GM12865 (cell line): ENCODE measurements at regions not wholly inside any gene's neighbourhood (a gene's known extent, or its start where the extent isn't known, plus 50 kb on each side); places are given as distances from the start of the nearest gene placed in this dataset.

Experiments
- DNase-seq: peaks from one replicate; pipeline ENCODE4 v3.0.0; 2010; ENCODE audit warnings: low read depth
- H3K4me3 ChIP-seq: 2 replicates; pipeline ENCODE4 v1.5.1; 2011; ENCODE audit warnings: mild to moderate bottlenecking, low read depth, low read length, control low read depth
- TF ChIP-seq, protein P1 (sequence below): IDR thresholded peaks from 2 replicates; pipeline ENCODE4 v1.5.1; 2011; ENCODE audit warnings: low read length, control low read depth, low read depth, inconsistent platforms; ENCODE audit not compliant: insufficient read depth; ENCODE audit errors: missing control alignments

DNA sequence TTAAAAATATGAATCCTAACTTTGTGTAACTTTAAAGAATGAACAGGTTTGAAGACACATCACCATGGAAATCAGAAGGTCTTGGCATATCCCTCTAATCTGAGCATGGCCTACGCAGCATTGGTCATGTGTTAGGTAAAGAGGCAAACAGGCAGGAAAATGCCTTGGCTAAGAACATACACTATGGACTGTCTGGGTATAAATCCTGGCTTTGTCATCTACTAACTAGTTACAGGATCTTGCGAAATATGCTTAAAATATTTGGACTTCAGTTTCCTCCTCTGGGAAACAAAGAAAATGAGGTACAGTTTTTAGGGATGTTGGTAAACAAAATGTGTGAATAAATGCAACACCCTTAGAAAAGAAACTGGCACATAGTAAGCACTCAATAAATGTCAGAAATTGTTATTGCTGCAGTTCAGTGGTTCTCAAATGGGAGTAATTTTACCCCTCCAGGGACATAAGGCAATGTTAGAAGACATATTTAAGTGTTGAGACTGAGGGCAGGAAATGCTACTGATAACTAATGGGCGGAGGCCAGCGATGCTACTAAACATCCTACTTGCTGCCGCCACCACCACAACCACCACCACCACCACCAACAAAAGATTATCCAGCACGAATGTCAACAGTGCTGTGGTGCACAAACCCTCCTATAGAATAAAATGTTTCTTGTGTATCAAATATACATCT lies 770.8 kb upstream of the SOX9 start:
- TF ChIP-seq, protein P1, sequence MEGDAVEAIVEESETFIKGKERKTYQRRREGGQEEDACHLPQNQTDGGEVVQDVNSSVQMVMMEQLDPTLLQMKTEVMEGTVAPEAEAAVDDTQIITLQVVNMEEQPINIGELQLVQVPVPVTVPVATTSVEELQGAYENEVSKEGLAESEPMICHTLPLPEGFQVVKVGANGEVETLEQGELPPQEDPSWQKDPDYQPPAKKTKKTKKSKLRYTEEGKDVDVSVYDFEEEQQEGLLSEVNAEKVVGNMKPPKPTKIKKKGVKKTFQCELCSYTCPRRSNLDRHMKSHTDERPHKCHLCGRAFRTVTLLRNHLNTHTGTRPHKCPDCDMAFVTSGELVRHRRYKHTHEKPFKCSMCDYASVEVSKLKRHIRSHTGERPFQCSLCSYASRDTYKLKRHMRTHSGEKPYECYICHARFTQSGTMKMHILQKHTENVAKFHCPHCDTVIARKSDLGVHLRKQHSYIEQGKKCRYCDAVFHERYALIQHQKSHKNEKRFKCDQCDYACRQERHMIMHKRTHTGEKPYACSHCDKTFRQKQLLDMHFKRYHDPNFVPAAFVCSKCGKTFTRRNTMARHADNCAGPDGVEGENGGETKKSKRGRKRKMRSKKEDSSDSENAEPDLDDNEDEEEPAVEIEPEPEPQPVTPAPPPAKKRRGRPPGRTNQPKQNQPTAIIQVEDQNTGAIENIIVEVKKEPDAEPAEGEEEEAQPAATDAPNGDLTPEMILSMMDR = no peak
- no peak overlapping the region for H3K4me3 ChIP-seq
- DNase-seq = no peak

DNA sequence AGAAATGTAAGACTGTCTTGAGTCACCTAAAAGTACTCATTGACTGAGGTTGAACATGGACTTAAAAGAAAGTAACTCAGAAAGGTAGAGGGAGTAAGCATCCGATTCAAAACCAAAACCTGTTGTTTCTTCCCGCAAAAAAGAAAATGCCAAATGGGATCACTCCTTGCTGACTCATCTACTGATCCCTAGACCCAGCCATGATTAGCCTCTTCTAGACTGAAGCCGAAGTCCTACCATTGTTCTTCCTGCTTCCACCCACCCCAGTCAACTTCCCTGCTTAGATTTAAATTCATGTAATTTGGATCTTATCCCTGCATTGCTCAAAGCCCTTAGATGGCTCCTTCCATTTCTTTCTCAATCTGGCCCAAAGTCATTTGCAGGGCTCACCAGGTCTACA lies 760.5 kb upstream of the SOX9 start:
- H3K4me3 ChIP-seq = no peak overlapping the region
- DNase-seq = no peak

DNA sequence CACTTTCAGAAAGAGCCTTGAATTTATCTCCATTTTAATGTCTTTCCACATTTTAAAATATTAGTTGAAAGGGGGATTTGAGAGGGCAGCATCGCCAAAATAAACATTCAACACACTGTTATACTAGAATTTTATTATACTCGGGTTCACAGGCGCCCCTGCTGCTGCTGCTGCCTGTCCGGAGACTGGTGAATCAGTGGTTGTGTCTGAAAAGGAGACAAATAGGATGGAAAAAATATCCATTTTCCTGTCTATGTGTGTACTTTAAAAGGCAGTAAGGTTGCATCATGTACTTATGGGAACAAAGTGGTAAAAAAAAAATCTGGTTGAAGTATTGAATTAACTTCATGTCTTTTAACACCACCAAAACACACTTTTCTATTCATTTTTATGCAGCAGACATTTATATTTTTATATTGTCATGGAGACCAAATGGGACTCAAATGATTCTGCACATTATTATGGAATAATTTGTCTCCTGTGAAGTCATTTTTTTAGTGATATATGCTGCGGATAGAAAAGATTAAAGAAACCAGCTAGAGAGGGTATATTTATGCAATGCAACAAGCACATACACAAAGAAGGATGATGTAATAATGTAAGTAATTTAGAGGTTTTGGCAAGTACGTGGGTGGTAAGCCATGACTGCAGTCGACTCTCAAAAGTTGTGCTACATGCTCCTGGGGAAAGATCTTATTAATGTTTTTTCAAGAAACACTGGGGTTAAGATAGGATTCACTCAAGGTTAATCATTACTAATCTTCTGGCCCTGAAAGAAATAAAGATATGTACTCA lies 759.0 kb upstream of the SOX9 start:
- H3K4me3 ChIP-seq = no peak overlapping the region
- TF ChIP-seq, protein P1 = no peak
- no peak for DNase-seq

More for the DNA sequence above, 760.5 kb upstream of the SOX9 start:
- TF ChIP-seq, protein P1 = no peak

DNA sequence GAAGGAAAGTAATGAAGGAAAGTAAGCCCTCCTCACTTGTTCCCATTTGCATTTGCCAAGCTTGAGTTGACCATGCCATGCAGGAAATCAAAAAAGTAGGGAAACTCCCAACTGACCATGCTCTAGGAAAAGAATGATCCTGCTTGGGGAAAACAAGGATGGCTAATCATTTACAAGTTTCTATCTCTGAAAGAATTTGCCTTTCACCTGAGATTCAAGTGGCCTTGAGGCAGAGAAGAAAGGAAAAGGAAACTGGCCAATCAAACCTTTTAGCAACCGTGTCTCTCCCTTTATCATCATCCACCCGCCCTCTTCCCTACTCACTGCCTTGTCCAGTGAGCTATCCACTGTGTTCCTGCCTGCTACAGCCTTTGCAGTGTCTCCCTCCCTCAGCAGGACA lies 757.2 kb upstream of the SOX9 start:
- DNase-seq = no peak
- TF ChIP-seq, protein P1 = no peak
- H3K4me3 ChIP-seq = no peak overlapping the region

DNA sequence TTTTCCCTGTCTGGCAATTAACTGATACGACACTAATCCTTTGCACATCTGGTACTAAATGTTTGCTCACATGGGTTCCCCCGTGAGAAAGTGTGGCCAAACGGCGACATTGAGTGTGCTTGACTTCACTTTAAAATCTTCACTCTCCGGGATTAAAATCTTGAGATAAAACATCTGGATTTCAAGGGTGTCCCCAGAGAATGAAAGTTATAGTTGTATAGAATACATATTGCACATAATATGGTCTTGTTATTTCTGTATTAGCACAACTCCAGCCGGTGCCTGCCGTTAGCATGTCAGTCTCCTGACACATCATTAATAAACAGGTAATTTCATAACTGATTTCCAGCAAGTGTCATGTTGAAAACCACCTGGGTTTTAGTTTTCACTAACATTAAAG lies 749.0 kb upstream of the SOX9 start:
- DNase-seq = no peak
- TF ChIP-seq, protein P1 = no peak
- no peak overlapping the region for H3K4me3 ChIP-seq

DNA sequence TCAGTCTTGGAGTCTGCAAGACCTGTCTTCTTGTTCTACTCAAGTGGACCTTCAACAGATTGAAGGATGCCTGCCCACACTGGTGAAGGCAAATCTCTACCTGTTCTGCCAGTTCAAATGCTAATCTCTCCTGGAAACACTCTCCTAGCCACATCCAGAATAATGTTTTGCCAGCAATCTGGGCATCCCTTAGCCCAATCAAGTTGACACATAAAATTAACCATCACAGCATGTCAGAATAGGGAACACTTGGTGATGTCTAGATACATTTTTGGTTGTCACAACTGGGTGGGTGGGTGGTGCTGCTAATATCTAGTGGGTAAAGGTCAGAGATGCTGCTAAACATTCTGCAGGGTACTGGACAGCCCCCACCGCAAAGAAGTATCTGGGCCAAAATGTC lies 744.9 kb upstream of the SOX9 start:
- DNase-seq = no peak

More for the DNA sequence above, 744.9 kb upstream of the SOX9 start:
- no peak overlapping the region for H3K4me3 ChIP-seq
- TF ChIP-seq, protein P1 = no peak
